ENCODE measurements at regions not wholly inside any gene's neighbourhood (a gene's known extent, or its start where the extent isn't known, plus 50 kb on each side); places are given as distances from the start of the nearest gene placed in this dataset.

GRCh38 chrX:39002466-39002865, 201.2 kb downstream of the MID1IP1 start:
- TF ChIP-seq CTCF (IDR thresholded peaks at IDR 0.05; ENCODE audit: low read depth, low read length) (no peak), EZH2phosphoT487 (IDR thresholded peaks at IDR 0.05; ENCODE audit: low read depth) (no peak)
- Histone ChIP-seq H3K4me3 (ENCODE audit: low read length) (no peak overlapping the region), H3K36me3 (replicated peaks; ENCODE audit: low read depth, low read length) (no peaks in the 10 kb centered on the region), H3K27me3 (ENCODE audit: low read depth, low read length) (no peaks in the 10 kb centered on the region), H3K4me2 (ENCODE audit: low read length) (no peak overlapping the region), H3K79me2 (ENCODE audit: low read length) (no peaks in the 10 kb centered on the region), H3K4me1 (ENCODE audit: low read length) (no peaks in the 10 kb centered on the region), H3K9ac (ENCODE audit: low read length) (no peak overlapping the region), H4K20me1 (ENCODE audit: insufficient read depth, low read length) (no peaks in the 10 kb centered on the region), H3K9me3 (ENCODE audit: insufficient read depth, low read length) (no peaks in the 10 kb centered on the region), H3K27ac (ENCODE audit: low read length) (no peak overlapping the region), H2AFZ (ENCODE audit: low read depth, low read length) (no peak overlapping the region)

DNA sequence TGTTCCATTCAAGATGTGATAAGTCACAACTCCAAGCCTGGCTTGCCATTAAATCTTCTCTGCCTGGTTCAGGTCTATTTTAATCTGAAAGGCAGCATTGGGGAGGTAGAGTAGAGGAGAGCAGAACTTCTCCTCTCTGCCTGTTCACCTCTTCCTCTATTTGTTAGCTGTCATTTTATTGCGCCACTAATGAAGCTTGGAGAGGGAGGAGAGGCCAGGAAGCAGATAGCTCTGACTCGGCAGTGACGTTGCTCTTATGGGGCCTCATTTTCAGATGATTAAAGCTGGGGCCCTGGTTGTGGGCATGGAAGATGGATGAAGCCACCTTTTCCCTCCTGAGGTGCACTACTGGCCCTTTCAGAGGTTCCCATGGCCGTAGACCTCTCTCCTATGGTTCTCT, 207.3 kb downstream of the MID1IP1 start:
- Histone ChIP-seq H3K27ac (ENCODE audit: low read length) (no peak overlapping the region), H3K79me2 (ENCODE audit: low read length) (no peaks in the 10 kb centered on the region), H3K27me3 (ENCODE audit: low read depth, low read length) (no peaks in the 10 kb centered on the region), H3K4me3 (ENCODE audit: low read length) (no peak overlapping the region), H3K9ac (ENCODE audit: low read length) (no peak overlapping the region), H3K36me3 (replicated peaks; ENCODE audit: low read depth, low read length) (no peaks in the 10 kb centered on the region), H2AFZ (ENCODE audit: low read depth, low read length) (no peak overlapping the region), H4K20me1 (ENCODE audit: insufficient read depth, low read length) (no peaks in the 10 kb centered on the region), H3K9me3 (ENCODE audit: insufficient read depth, low read length) (no peaks in the 10 kb centered on the region), H3K4me2 (ENCODE audit: low read length) (no peak overlapping the region), H3K4me1 (ENCODE audit: low read length) (no peaks in the 10 kb centered on the region)
- no peak for TF ChIP-seq CTCF (IDR thresholded peaks at IDR 0.05; ENCODE audit: low read depth, low read length)
- no peak for TF ChIP-seq EZH2phosphoT487 (IDR thresholded peaks at IDR 0.05; ENCODE audit: low read depth)

DNA sequence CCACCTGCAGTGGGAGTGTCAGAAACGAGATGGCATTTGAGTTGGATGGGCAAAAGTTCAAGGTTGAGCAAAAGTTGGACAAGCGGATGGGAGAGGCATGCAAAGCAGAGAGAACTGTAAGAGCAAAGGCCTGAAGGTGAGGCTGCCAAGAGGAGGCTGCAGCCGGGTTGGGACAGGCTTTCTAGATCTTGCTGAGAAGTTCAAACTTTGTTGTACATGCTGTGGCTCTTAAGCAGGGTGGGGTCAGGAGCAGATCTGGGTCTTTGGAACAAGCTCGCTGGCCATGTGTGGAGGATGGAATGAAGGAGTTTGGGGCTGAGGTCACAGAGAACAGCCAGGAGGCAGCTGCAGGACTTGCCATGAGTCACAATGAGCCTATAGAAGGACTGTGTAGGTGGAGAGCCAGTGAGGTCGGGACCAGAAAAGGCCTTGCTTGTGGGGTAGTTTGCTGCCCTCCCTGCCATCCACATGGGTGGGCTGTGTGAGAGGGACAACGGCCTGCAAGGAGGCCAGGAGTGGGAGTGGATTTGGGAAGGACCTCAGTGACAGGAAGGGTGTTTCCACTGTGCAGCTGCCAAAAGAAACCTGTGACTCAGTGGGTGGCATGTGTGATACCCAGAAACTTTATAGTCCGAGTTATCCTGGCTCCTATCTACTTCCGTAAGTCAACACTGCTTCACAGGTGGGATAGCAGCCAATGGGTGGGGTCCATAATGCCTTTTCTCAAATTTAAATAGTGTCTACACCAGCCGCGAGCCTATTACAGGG, 210.4 kb downstream of the MID1IP1 start:
- Histone ChIP-seq H3K79me2 (ENCODE audit: low read length) (no peaks in the 10 kb centered on the region), H3K27ac (ENCODE audit: low read length) (no peak overlapping the region), H3K36me3 (replicated peaks; ENCODE audit: low read depth, low read length) (no peaks in the 10 kb centered on the region), H3K4me2 (ENCODE audit: low read length) (no peak overlapping the region), H3K27me3 (ENCODE audit: low read depth, low read length) (no peaks in the 10 kb centered on the region), H3K9me3 (ENCODE audit: insufficient read depth, low read length) (no peaks in the 10 kb centered on the region), H3K4me1 (ENCODE audit: low read length) (no peaks in the 10 kb centered on the region), H3K9ac (ENCODE audit: low read length) (no peak overlapping the region), H2AFZ (ENCODE audit: low read depth, low read length) (no peak overlapping the region), H4K20me1 (ENCODE audit: insufficient read depth, low read length) (no peaks in the 10 kb centered on the region), H3K4me3 (ENCODE audit: low read length) (no peak overlapping the region)
- TF ChIP-seq CTCF (IDR thresholded peaks at IDR 0.05; ENCODE audit: low read depth, low read length): no peak
- no peak for TF ChIP-seq EZH2phosphoT487 (IDR thresholded peaks at IDR 0.05; ENCODE audit: low read depth)

DNA sequence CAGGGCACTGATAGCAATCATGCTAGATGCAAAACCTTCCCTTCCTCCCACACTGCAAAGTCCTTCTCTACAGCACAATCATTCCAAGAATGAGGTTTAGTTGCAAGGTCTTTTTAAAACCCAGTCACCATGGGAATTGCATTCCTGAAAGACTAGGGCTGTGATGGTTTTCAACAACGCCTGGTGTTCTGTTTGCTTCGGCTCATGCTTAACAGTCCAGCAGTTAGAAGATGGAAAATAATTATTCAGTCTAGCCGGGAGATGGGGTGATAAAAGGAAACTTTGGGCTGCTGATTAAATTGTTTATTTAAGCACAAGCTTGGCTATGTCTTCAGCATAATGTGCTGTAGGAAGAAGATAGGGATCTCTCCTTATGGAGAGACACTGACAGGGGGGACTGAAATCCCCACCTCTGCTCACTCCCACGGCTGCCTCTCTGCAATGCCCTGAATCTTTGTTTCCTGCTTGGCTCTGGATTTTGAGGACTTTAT, 211.4 kb downstream of the MID1IP1 start:
- no peaks in the 10 kb centered on the region for H3K27me3 ChIP-seq (ENCODE audit: low read depth, low read length)
- H3K4me3 ChIP-seq (ENCODE audit: low read length): no peak overlapping the region
- no peak overlapping the region for H3K27ac ChIP-seq (ENCODE audit: low read length)
- H4K20me1 ChIP-seq (ENCODE audit: insufficient read depth, low read length): no peaks in the 10 kb centered on the region
- no peak overlapping the region for H2AFZ ChIP-seq (ENCODE audit: low read depth, low read length)
- H3K36me3 ChIP-seq (replicated peaks; ENCODE audit: low read depth, low read length): no peaks in the 10 kb centered on the region
- H3K79me2 ChIP-seq (ENCODE audit: low read length): no peaks in the 10 kb centered on the region
- H3K4me2 ChIP-seq (ENCODE audit: low read length): no peak overlapping the region
- TF ChIP-seq CTCF (IDR thresholded peaks at IDR 0.05; ENCODE audit: low read depth, low read length) (no peak), EZH2phosphoT487 (IDR thresholded peaks at IDR 0.05; ENCODE audit: low read depth) (no peak)
- no peak overlapping the region for H3K9ac ChIP-seq (ENCODE audit: low read length)
- no peaks in the 10 kb centered on the region for H3K9me3 ChIP-seq (ENCODE audit: insufficient read depth, low read length)
- H3K4me1 ChIP-seq (ENCODE audit: low read length): no peaks in the 10 kb centered on the region

All from OCI-LY3 (cell line).